Stimulated activated effector memory CD8-positive, alpha-beta T cell treated with anti-CD3 and anti-CD28 coated beads, Interleukin-12 subunit alpha, Interleukin-12 subunit beta, amount 100 ng/mL, for 72 hours (primary cell): ENCODE measurements at regions not wholly inside any gene's neighbourhood (a gene's known extent, or its start where the extent isn't known, plus 50 kb on each side); places are given as distances from the start of the nearest gene placed in this dataset.

Experiments used
- ATAC-seq: fragments of 150-1000 bp; cut with Tn5 transposase; 2 replicates; pipeline ENCODE4 v1.10.0; 2021
- DNase-seq, 2 donors: peaks; one replicate each; pipeline ENCODE4 v3.0.0; 2021 to 2022; ENCODE audit warnings: low spot score in 2 of 2
- H3K27ac Mint-ChIP-seq: one replicate; pipeline ENCODE4 v1.8.0; 2022; ENCODE audit warnings: mild to moderate bottlenecking, mixed read lengths
- H3K36me3 Mint-ChIP-seq: one replicate; pipeline ENCODE4 v1.8.0; 2022; ENCODE audit warnings: mild to moderate bottlenecking, mixed read lengths
- H3K4me1 Mint-ChIP-seq: one replicate; pipeline ENCODE4 v1.8.0; 2022; ENCODE audit warnings: mixed read lengths
- H3K4me3 Mint-ChIP-seq: one replicate; pipeline ENCODE4 v1.8.0; 2022; ENCODE audit warnings: mild to moderate bottlenecking, mixed read lengths
- H3K9me3 Mint-ChIP-seq: one replicate; pipeline ENCODE4 v1.8.0; 2022; ENCODE audit warnings: mixed read lengths

GRCh38 chr5:11973469-11973868 lies 69.2 kb upstream of the CTNND2 start:
- H3K4me3 Mint-ChIP-seq = no peak overlapping the region
- H3K4me1 Mint-ChIP-seq = no peaks in the 10 kb centered on the region
- no peak for ATAC-seq
- H3K27ac Mint-ChIP-seq = no peak overlapping the region
- peaks cover 6% of the 10 kb centered on the region for H3K9me3 Mint-ChIP-seq
- H3K36me3 Mint-ChIP-seq = no peaks in the 10 kb centered on the region
- no peak for DNase-seq

GRCh38 chr5:11963227-11963626 lies 59.0 kb upstream of the CTNND2 start:
- H3K27ac Mint-ChIP-seq = no peak overlapping the region
- peaks cover 5% of the 10 kb centered on the region for H3K9me3 Mint-ChIP-seq
- ATAC-seq = no peak
- H3K4me1 Mint-ChIP-seq = no peaks in the 10 kb centered on the region
- DNase-seq = no peak
- no peak overlapping the region for H3K4me3 Mint-ChIP-seq
- no peaks in the 10 kb centered on the region for H3K36me3 Mint-ChIP-seq

- Mint-ChIP-seq H3K4me3 (no peak overlapping the region), H3K36me3 (no peaks in the 10 kb centered on the region), H3K27ac (no peak overlapping the region), H3K4me1 (no peaks in the 10 kb centered on the region), H3K9me3 (peaks cover 5% of the 10 kb centered on the region)
- ATAC-seq (no peak), DNase-seq (no peak)
These were observed 57.9 kb upstream of the CTNND2 start for GRCh38 chr5:11962122-11962521.

GRCh38 chr5:11958321-11958720 lies 54.1 kb upstream of the CTNND2 start:
- DNase-seq (no peak), ATAC-seq (no peak)
- H3K4me3 Mint-ChIP-seq = no peak overlapping the region
- no peaks in the 10 kb centered on the region for H3K36me3 Mint-ChIP-seq
- no peak overlapping the region for H3K27ac Mint-ChIP-seq
- no peaks in the 10 kb centered on the region for H3K9me3 Mint-ChIP-seq
- no peaks in the 10 kb centered on the region for H3K4me1 Mint-ChIP-seq

GRCh38 chr5:11955331-11955730 lies 51.1 kb upstream of the CTNND2 start:
- Mint-ChIP-seq H3K4me3 (no peak overlapping the region), H3K36me3 (no peaks in the 10 kb centered on the region), H3K4me1 (no peaks in the 10 kb centered on the region), H3K9me3 (peaks cover under 1% of the 10 kb centered on the region), H3K27ac (no peak overlapping the region)
- ATAC-seq = no peak
- no peak for DNase-seq
